MM.1S (cell line): ENCODE measurements at regions not wholly inside any gene's neighbourhood (a gene's known extent, or its start where the extent isn't known, plus 50 kb on each side); places are given as distances from the start of the nearest gene placed in this dataset.

Experiments used
- DNase-seq: peaks from one replicate; pipeline ENCODE4 v3.0.0-alpha.2; 2015
- H2AFZ ChIP-seq: fragments of 300-600 bp; sonication (generic); 2 replicates; pipeline ENCODE4 v1.6.0; 2016; ENCODE audit warnings: antibody characterized with exemption, low read length
- H3F3A ChIP-seq: fragments of 300-600 bp; sonication (generic); 2 replicates; pipeline ENCODE4 v1.6.1; 2016; ENCODE audit warnings: mild to moderate bottlenecking, antibody characterized with exemption, low read length, moderate library complexity, mixed read lengths; ENCODE audit not compliant: insufficient read depth
- H3K27ac ChIP-seq: fragments of 300-600 bp; sonication (generic); 2 replicates; pipeline ENCODE4 v1.5.1; 2016; ENCODE audit warnings: mild to moderate bottlenecking, low read length
- H3K27me3 ChIP-seq: fragments of 300-600 bp; sonication (generic); replicated peaks from 2 replicates; pipeline ENCODE4 v1.6.0; 2016; ENCODE audit warnings: low read length; ENCODE audit not compliant: insufficient read depth
- H3K36me3 ChIP-seq: fragments of 300-600 bp; sonication (generic); replicated peaks from 2 replicates; pipeline ENCODE4 v1.6.1; 2016; ENCODE audit warnings: mild to moderate bottlenecking, low read length, mixed read lengths; ENCODE audit not compliant: insufficient read depth
- H3K4me1 ChIP-seq: fragments of 300-600 bp; sonication (generic); 2 replicates; pipeline ENCODE4 v1.6.1; 2016; ENCODE audit warnings: low read length, mixed read lengths
- H3K4me2 ChIP-seq: fragments of 300-600 bp; sonication (generic); 2 replicates; pipeline ENCODE4 v1.6.0; 2016; ENCODE audit warnings: low read depth, low read length
- H3K4me3 ChIP-seq: fragments of 300-600 bp; sonication (generic); 2 replicates; pipeline ENCODE4 v1.5.1; 2016; ENCODE audit warnings: low read length, mixed read lengths
- H3K79me2 ChIP-seq: fragments of 300-600 bp; sonication (generic); 2 replicates; pipeline ENCODE4 v1.6.1; 2016; ENCODE audit warnings: mixed run types, low read length, mixed read lengths
- H3K9ac ChIP-seq: fragments of 300-600 bp; sonication (generic); 2 replicates; pipeline ENCODE4 v1.6.1; 2016; ENCODE audit warnings: low read length, mixed read lengths
- H3K9me2 ChIP-seq: fragments of 300-600 bp; sonication (generic); replicated peaks from 2 replicates; pipeline ENCODE4 v1.6.1; 2016; ENCODE audit warnings: mild to moderate bottlenecking, low read length, mixed read lengths; ENCODE audit not compliant: insufficient read depth
- H3K9me3 ChIP-seq: fragments of 300-600 bp; sonication (generic); replicated peaks from 2 replicates; pipeline ENCODE4 v1.6.1; 2016; ENCODE audit warnings: mild to moderate bottlenecking, low read length, mixed read lengths; ENCODE audit not compliant: insufficient read depth
- H4K20me1 ChIP-seq: fragments of 300-600 bp; sonication (generic); 2 replicates; pipeline ENCODE4 v1.6.1; 2016; ENCODE audit warnings: mild to moderate bottlenecking, low read length, moderate library complexity, mixed read lengths; ENCODE audit not compliant: insufficient read depth
- CTCF ChIP-seq: fragments of 300-600 bp; sonication (generic); IDR thresholded peaks from 2 replicates; pipeline ENCODE4 v1.5.1; 2016; ENCODE audit warnings: antibody characterized with exemption, low read length, mixed read lengths
- EZH2 ChIP-seq: fragments of 300-600 bp; sonication (generic); optimal IDR thresholded peaks from 2 replicates; pipeline ENCODE3; 2017; ENCODE audit warnings: low read depth, mild to moderate bottlenecking, antibody characterized with exemption, low read length, mixed read lengths
- EZH2phosphoT487 ChIP-seq: fragments of 300-600 bp; sonication (generic); IDR thresholded peaks from 2 replicates; pipeline ENCODE4 v1.6.1; 2018; ENCODE audit warnings: antibody characterized with exemption, low read length

GRCh38 chr2:143918465-143918989 lies 601.4 kb downstream of the ZEB2 start:
- Histone ChIP-seq H4K20me1 (no peaks in the 10 kb centered on the region), H3K4me3 (no peak overlapping the region), H3K4me1 (no peaks in the 10 kb centered on the region), H3K9me3 (no peaks in the 10 kb centered on the region; the same call in 1 of the 2 replicates), H3K27ac (no peak overlapping the region), H3K9me2 (no peaks in the 10 kb centered on the region), H3F3A (no peaks in the 10 kb centered on the region), H3K27me3 (no peaks in the 10 kb centered on the region), H3K36me3 (no peaks in the 10 kb centered on the region), H3K4me2 (no peak overlapping the region), H2AFZ (no peak overlapping the region), H3K9ac (no peak overlapping the region), H3K79me2 (no peaks in the 10 kb centered on the region)
- TF ChIP-seq EZH2phosphoT487 (no peak), EZH2 (no peak), CTCF (no peak)
- no peak for DNase-seq

GRCh38 chr2:143916781-143917180 lies 603.1 kb downstream of the ZEB2 start:
- H4K20me1 ChIP-seq, result no peaks in the 10 kb centered on the region
- no peak overlapping the region for H3K27ac ChIP-seq
- no peaks in the 10 kb centered on the region for H3K27me3 ChIP-seq
- H3F3A ChIP-seq, result no peaks in the 10 kb centered on the region
- H3K9ac ChIP-seq, result no peak overlapping the region
- no peak for DNase-seq
- H3K36me3 ChIP-seq, result no peaks in the 10 kb centered on the region
- H3K4me1 ChIP-seq, result no peaks in the 10 kb centered on the region
- no peaks in the 10 kb centered on the region for H3K9me2 ChIP-seq
- H3K4me2 ChIP-seq, result no peak overlapping the region
- TF ChIP-seq CTCF (no peak), EZH2phosphoT487 (no peak), EZH2 (no peak)
- H3K4me3 ChIP-seq, result no peak overlapping the region
- no peaks in the 10 kb centered on the region for H3K79me2 ChIP-seq
- no peaks in the 10 kb centered on the region for H3K9me3 ChIP-seq
- H2AFZ ChIP-seq, result no peak overlapping the region

- H3F3A ChIP-seq, result no peaks in the 10 kb centered on the region
- DNase-seq, result no peak
- H3K9me2 ChIP-seq, result no peaks in the 10 kb centered on the region
- H3K36me3 ChIP-seq, result no peaks in the 10 kb centered on the region
- H3K9ac ChIP-seq, result no peak overlapping the region
- H3K4me2 ChIP-seq, result no peak overlapping the region
- TF ChIP-seq CTCF, result no peak
- no peak for TF ChIP-seq EZH2phosphoT487
- TF ChIP-seq EZH2, result no peak
- H3K79me2 ChIP-seq, result no peaks in the 10 kb centered on the region
- no peaks in the 10 kb centered on the region for H3K4me1 ChIP-seq
- no peak overlapping the region for H2AFZ ChIP-seq
- no peaks in the 10 kb centered on the region for H4K20me1 ChIP-seq
- H3K4me3 ChIP-seq, result no peak overlapping the region
- H3K27me3 ChIP-seq, result no peaks in the 10 kb centered on the region
- H3K27ac ChIP-seq, result no peak overlapping the region
- H3K9me3 ChIP-seq, result no peaks in the 10 kb centered on the region
Observed at GRCh38 chr2:143909577-143910353, 610.2 kb downstream of the ZEB2 start.
